ENCODE measurements at regions not wholly inside any gene's neighbourhood (a gene's known extent, or its start where the extent isn't known, plus 50 kb on each side); places are given as distances from the start of the nearest gene placed in this dataset.
A peak's percentile ranks its signal among the peaks of the same experiment; 100 is the strongest.

DNA sequence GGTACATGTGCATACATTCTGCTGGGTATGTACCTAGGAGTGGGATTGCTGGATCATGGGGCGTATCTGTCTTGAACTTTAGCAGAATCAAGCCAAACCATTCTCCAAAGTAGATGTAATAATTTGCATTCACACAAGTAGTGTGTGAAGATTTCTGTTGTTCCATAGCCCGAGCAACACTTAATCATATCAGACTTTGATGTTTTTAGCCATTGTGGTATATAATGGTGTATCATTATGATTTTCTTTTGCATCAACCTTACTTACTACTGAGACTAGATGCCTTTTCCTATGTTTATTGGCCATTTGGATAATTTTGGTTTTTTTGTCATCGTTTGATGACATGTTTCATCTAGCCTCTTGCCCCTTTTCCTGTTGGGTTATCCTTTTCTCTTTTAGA, 72.0 kb upstream of the TNRC6B start:
- Mint-ChIP-seq H3K4me1 (peaks cover 22% of the 10 kb centered on the region), H3K27me3 (ENCODE audit: low read depth in 3 of 3) (peaks cover 0 to 2% (median 0%) of the 10 kb centered on the region in 3 donors), H3K9me3 (no peaks in the 10 kb centered on the region), H3K27ac (no peak overlapping the region), H3K36me3 (peaks cover 2 to 3% of the 10 kb centered on the region in 2 donors), H3K4me3 (no peak overlapping the region)
- WGBS (ENCODE audit: insufficient coverage): no CpG with 5 or more reads among the region's 3 CpGs
- intact Hi-C loops (cut with micrococcal nuclease): no loop called here
- DNase-seq: no peak
- Histone ChIP-seq H3K4me3 (replicated peaks in 1 of 3; ENCODE audit: low read depth in 2 of 3, low read length in 3 of 3) (no peak overlapping the region), H3K27ac (ENCODE audit: low read depth in 1 of 2, low read length in 2 of 2) (no peak overlapping the region), H3K9me3 (replicated peaks in 1 of 2; ENCODE audit: control insufficient read depth in 1 of 2, insufficient read depth in 1 of 2, low read length in 2 of 2) (no peaks in the 10 kb centered on the region), H2AFZ (ENCODE audit: insufficient read depth, low read depth, low read length, poor library complexity, severe bottlenecking) (no peak overlapping the region), H3K79me2 (ENCODE audit: insufficient read depth, low read length) (peaks cover 39% of the 10 kb centered on the region), H3K36me3 (replicated peaks in 1 of 2; ENCODE audit: control insufficient read depth in 1 of 2, insufficient read depth in 2 of 2, low read length in 2 of 2) (no peaks in the 10 kb centered on the region), H4K20me1 (ENCODE audit: insufficient read depth, low read length) (peaks cover 95% of the 10 kb centered on the region), H3K4me2 (replicated peaks; ENCODE audit: extremely low read depth, low read length, poor library complexity, severe bottlenecking) (no peak overlapping the region), H3K4me1 (ENCODE audit: control insufficient read depth in 1 of 2, insufficient read depth in 2 of 2, low read length in 2 of 2) (peaks cover 6 to 18% of the 10 kb centered on the region in 2 donors), H3K27me3 (ENCODE audit: control insufficient read depth in 2 of 2, insufficient read depth in 2 of 2, low read length in 2 of 2) (no peaks in the 10 kb centered on the region), H3K9ac (ENCODE audit: insufficient read depth, low read length, poor library complexity, severe bottlenecking) (no peak overlapping the region)
- TF ChIP-seq, protein P1, sequence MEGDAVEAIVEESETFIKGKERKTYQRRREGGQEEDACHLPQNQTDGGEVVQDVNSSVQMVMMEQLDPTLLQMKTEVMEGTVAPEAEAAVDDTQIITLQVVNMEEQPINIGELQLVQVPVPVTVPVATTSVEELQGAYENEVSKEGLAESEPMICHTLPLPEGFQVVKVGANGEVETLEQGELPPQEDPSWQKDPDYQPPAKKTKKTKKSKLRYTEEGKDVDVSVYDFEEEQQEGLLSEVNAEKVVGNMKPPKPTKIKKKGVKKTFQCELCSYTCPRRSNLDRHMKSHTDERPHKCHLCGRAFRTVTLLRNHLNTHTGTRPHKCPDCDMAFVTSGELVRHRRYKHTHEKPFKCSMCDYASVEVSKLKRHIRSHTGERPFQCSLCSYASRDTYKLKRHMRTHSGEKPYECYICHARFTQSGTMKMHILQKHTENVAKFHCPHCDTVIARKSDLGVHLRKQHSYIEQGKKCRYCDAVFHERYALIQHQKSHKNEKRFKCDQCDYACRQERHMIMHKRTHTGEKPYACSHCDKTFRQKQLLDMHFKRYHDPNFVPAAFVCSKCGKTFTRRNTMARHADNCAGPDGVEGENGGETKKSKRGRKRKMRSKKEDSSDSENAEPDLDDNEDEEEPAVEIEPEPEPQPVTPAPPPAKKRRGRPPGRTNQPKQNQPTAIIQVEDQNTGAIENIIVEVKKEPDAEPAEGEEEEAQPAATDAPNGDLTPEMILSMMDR (IDR thresholded peaks at IDR 0.05): no peak

DNA sequence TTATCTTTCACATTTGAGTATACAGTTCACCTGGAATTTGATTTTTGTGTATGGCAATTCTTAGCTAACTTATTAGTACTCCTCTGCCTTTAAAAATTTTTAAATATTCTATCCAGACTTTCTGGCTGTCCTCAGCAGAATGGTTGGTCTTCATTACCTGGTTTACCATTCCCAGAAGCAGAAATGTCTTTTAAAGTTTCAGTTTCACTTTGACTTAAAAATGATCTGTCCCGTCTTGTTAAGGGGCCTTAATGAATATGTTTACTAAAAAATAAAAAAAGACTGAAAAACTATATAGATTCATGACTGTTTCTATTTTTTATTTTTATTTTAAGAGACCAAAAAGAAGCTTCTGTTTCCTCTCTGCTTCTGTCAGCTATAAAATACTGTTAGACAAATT, 70.5 kb upstream of the TNRC6B start:
- Histone ChIP-seq H3K27ac (ENCODE audit: low read depth in 1 of 2, low read length in 2 of 2) (peak overlapping the region in 1 of 2 donors; percentile 26), H3K27me3 (ENCODE audit: control insufficient read depth in 2 of 2, insufficient read depth in 2 of 2, low read length in 2 of 2) (no peaks in the 10 kb centered on the region), H2AFZ (ENCODE audit: insufficient read depth, low read depth, low read length, poor library complexity, severe bottlenecking) (no peak overlapping the region), H4K20me1 (ENCODE audit: insufficient read depth, low read length) (peaks cover 95% of the 10 kb centered on the region), H3K9ac (ENCODE audit: insufficient read depth, low read length, poor library complexity, severe bottlenecking) (no peak overlapping the region), H3K36me3 (replicated peaks in 1 of 2; ENCODE audit: control insufficient read depth in 1 of 2, insufficient read depth in 2 of 2, low read length in 2 of 2) (no peaks in the 10 kb centered on the region), H3K9me3 (replicated peaks in 1 of 2; ENCODE audit: control insufficient read depth in 1 of 2, insufficient read depth in 1 of 2, low read length in 2 of 2) (no peaks in the 10 kb centered on the region), H3K79me2 (ENCODE audit: insufficient read depth, low read length) (peaks cover 48% of the 10 kb centered on the region), H3K4me1 (ENCODE audit: control insufficient read depth in 1 of 2, insufficient read depth in 2 of 2, low read length in 2 of 2) (peaks cover 6 to 18% of the 10 kb centered on the region in 2 donors), H3K4me2 (replicated peaks; ENCODE audit: extremely low read depth, low read length, poor library complexity, severe bottlenecking) (peak overlapping the region; percentile 59), H3K4me3 (replicated peaks in 1 of 3; ENCODE audit: low read depth in 2 of 3, low read length in 3 of 3) (peak overlapping the region in 2 of 3 experiments; percentile 34 to 54)
- peak overlapping the region; percentile 46 to 50 for H3K4me3 Mint-ChIP-seq
- no peak overlapping the region for H3K27ac Mint-ChIP-seq
- peaks cover 2 to 3% of the 10 kb centered on the region in 2 donors for H3K36me3 Mint-ChIP-seq
- peaks cover 32% of the 10 kb centered on the region for H3K4me1 Mint-ChIP-seq
- WGBS (ENCODE audit: insufficient coverage): no CpG with 5 or more reads among the region's 1 CpG
- TF ChIP-seq, protein P1 (IDR thresholded peaks at IDR 0.05): no peak
- peaks cover 0 to 2% (median 0%) of the 10 kb centered on the region in 3 donors for H3K27me3 Mint-ChIP-seq (ENCODE audit: low read depth in 3 of 3)
- intact Hi-C loops (cut with micrococcal nuclease): no loop called here
- no peaks in the 10 kb centered on the region for H3K9me3 Mint-ChIP-seq
- peak in 1 of 3 donors; percentile 11 for DNase-seq
